Adrenal gland (tissue), 5 donors: ENCODE measurements at regions not wholly inside any gene's neighbourhood (a gene's known extent, or its start where the extent isn't known, plus 50 kb on each side); places are given as distances from the start of the nearest gene placed in this dataset.

Experiments
- POLR2A ChIP-seq, 2 donors: fragments of 450-650 bp; IDR thresholded peaks; one replicate each; pipeline ENCODE4 v1.6.1; 2017; ENCODE audit warnings: antibody characterized with exemption in 2 of 2, mild to moderate bottlenecking in 2 of 2, moderate library complexity in 1 of 2
- TF ChIP-seq, protein P1 (sequence below), 6 experiments: fragments of 450-650 bp in 4 of 6; fragments of 200-600 bp in 2 of 6; sonication (generic) in 1 of 6; IDR thresholded peaks; 1 replicate in 5 of 6; 2 replicates in 1 of 6; pipeline versions ENCODE4 v1.5.1 to v1.8.0; 2016 to 2021; ENCODE audit warnings: antibody characterized with exemption in 6 of 6, mild to moderate bottlenecking in 2 of 6, moderate library complexity in 1 of 6
- donor health status: DM: no; HTN: no; CAD: no.

DNA sequence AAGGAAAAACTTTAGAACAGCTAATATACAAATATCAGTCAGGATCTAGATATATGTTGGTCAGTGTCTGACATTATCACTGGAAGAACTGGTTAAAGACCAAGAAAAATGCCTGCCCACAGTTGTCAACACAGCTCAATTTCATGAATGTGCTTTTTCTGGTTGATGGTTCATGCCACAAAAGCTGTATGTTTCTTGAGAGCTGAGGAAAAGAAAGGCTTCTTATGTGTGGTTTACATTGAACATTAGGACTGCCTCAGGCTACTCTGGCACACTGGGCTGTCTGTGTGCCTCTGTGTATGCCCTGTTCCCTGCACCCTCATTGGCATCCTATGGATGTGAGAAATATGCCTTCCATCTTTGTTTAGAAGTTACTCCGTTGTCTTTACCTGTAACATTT, 218.8 kb upstream of the RGS6 start:
- no peak for TF ChIP-seq POLR2A (IDR thresholded peaks at IDR 0.05)
- TF ChIP-seq, protein P1, sequence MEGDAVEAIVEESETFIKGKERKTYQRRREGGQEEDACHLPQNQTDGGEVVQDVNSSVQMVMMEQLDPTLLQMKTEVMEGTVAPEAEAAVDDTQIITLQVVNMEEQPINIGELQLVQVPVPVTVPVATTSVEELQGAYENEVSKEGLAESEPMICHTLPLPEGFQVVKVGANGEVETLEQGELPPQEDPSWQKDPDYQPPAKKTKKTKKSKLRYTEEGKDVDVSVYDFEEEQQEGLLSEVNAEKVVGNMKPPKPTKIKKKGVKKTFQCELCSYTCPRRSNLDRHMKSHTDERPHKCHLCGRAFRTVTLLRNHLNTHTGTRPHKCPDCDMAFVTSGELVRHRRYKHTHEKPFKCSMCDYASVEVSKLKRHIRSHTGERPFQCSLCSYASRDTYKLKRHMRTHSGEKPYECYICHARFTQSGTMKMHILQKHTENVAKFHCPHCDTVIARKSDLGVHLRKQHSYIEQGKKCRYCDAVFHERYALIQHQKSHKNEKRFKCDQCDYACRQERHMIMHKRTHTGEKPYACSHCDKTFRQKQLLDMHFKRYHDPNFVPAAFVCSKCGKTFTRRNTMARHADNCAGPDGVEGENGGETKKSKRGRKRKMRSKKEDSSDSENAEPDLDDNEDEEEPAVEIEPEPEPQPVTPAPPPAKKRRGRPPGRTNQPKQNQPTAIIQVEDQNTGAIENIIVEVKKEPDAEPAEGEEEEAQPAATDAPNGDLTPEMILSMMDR (IDR thresholded peaks at IDR 0.05), result no peak
